Loucy (cell line): ENCODE measurements at regions not wholly inside any gene's neighbourhood (a gene's known extent, or its start where the extent isn't known, plus 50 kb on each side); places are given as distances from the start of the nearest gene placed in this dataset.

Source experiments
- H2AFZ ChIP-seq: fragments of 200-600 bp; sonication (generic); 2 replicates; pipeline ENCODE4 v1.6.0; 2016; ENCODE audit warnings: antibody characterized with exemption, mild to moderate bottlenecking, low read length, moderate library complexity
- H3F3A ChIP-seq: fragments of 200-600 bp; 2 replicates; pipeline ENCODE4 v1.6.0; 2016; ENCODE audit warnings: antibody characterized with exemption, low read depth, mild to moderate bottlenecking
- H3K27me3 ChIP-seq: fragments of 200-600 bp; sonication (generic); 2 replicates; pipeline ENCODE4 v1.6.1; 2014; ENCODE audit warnings: low read length, mild to moderate bottlenecking; ENCODE audit not compliant: insufficient read depth, poor library complexity, severe bottlenecking
- H3K36me3 ChIP-seq: fragments of 200-600 bp; sonication (generic); 2 replicates; pipeline ENCODE4 v1.6.1; 2016; ENCODE audit warnings: low read length; ENCODE audit not compliant: insufficient read depth
- H3K4me1 ChIP-seq: fragments of 200-600 bp; sonication (generic); 2 replicates; pipeline ENCODE4 v1.5.1; 2014; ENCODE audit warnings: low read length, mild to moderate bottlenecking; ENCODE audit not compliant: insufficient read depth, poor library complexity, severe bottlenecking
- H3K4me2 ChIP-seq: fragments of 200-600 bp; sonication (generic); 2 replicates; pipeline ENCODE4 v1.6.0; 2014; ENCODE audit warnings: antibody characterized with exemption, low read length, low read depth, mild to moderate bottlenecking; ENCODE audit not compliant: poor library complexity, severe bottlenecking
- H3K4me3 ChIP-seq: fragments of 200-600 bp; sonication (generic); 2 replicates; pipeline ENCODE4 v1.5.1; 2014; ENCODE audit warnings: low read length, mild to moderate bottlenecking, mixed read lengths; ENCODE audit not compliant: poor library complexity, severe bottlenecking
- H3K79me2 ChIP-seq: fragments of 200-600 bp; sonication (generic); 2 replicates; pipeline ENCODE4 v1.6.1; 2014; ENCODE audit warnings: low read length; ENCODE audit not compliant: insufficient read depth
- H3K9ac ChIP-seq: fragments of 200-600 bp; sonication (generic); 2 replicates; pipeline ENCODE4 v1.6.0; 2014; ENCODE audit warnings: mild to moderate bottlenecking, low read depth, low read length, moderate library complexity; ENCODE audit not compliant: poor library complexity, severe bottlenecking
- H3K9me2 ChIP-seq: fragments of 200-600 bp; sonication (generic); replicated peaks from 2 replicates; pipeline ENCODE4 v1.6.1; 2016; ENCODE audit warnings: low read depth, low read length, mixed read lengths
- H3K9me3 ChIP-seq: fragments of 200-600 bp; sonication (generic); 2 replicates; pipeline ENCODE4 v1.6.1; 2014; ENCODE audit warnings: mild to moderate bottlenecking, antibody characterized with exemption, low read length, low read depth; ENCODE audit not compliant: insufficient read depth
- H4K20me1 ChIP-seq: fragments of 200-600 bp; sonication (generic); 2 replicates; pipeline ENCODE4 v1.6.0; 2014; ENCODE audit warnings: antibody characterized with exemption, low read length, mild to moderate bottlenecking; ENCODE audit not compliant: insufficient read depth, poor library complexity, severe bottlenecking
- CTCF ChIP-seq: fragments of 200-600 bp; sonication (generic); conservative IDR thresholded peaks from 2 replicates; pipeline ENCODE4 v1.5.1; 2014; ENCODE audit warnings: mild to moderate bottlenecking, antibody characterized with exemption, low read length
- EZH2phosphoT487 ChIP-seq: fragments of 200-600 bp; IDR thresholded peaks from 2 replicates; pipeline ENCODE4 v1.6.1; 2018; ENCODE audit warnings: antibody characterized with exemption, mild to moderate bottlenecking, moderate library complexity, borderline replicate concordance

DNA sequence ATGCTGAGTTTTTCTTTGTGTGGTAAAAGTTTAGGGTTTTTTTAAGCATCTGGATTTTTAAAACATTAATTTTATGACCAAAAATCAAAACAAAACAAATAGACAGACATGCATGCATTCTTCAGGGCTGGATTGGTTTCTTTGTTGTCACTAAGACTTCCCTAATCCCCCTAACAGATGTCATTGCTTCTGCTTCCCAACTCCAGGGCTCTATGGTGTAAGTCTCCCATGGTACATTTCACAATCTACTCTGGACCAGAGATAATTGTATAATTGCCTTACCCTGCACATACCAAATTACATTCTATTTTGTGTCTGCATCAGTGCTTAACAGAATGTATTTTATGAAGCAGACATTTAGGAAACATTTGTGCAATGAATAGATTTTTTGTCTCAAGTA lies 529.1 kb upstream of the SMIM31 start:
- Histone ChIP-seq H3K9ac (no peak overlapping the region), H4K20me1 (no peaks in the 10 kb centered on the region), H3K4me3 (no peak overlapping the region), H3K4me2 (no peak overlapping the region), H2AFZ (no peak overlapping the region), H3K79me2 (no peaks in the 10 kb centered on the region), H3K27me3 (no peaks in the 10 kb centered on the region), H3F3A (no peaks in the 10 kb centered on the region), H3K4me1 (no peaks in the 10 kb centered on the region), H3K36me3 (no peaks in the 10 kb centered on the region), H3K9me3 (no peaks in the 10 kb centered on the region), H3K9me2 (no peaks in the 10 kb centered on the region)
- TF ChIP-seq EZH2phosphoT487 = no peak
- no peak for TF ChIP-seq CTCF

- Histone ChIP-seq H3K36me3 (no peaks in the 10 kb centered on the region), H3K9me2 (no peaks in the 10 kb centered on the region), H3K27me3 (no peaks in the 10 kb centered on the region), H3K4me3 (no peak overlapping the region), H3K79me2 (no peaks in the 10 kb centered on the region), H3K4me1 (no peaks in the 10 kb centered on the region), H2AFZ (no peak overlapping the region), H3F3A (no peaks in the 10 kb centered on the region), H4K20me1 (no peaks in the 10 kb centered on the region), H3K4me2 (no peak overlapping the region), H3K9ac (no peak overlapping the region), H3K9me3 (no peaks in the 10 kb centered on the region)
- no peak for TF ChIP-seq CTCF
- no peak for TF ChIP-seq EZH2phosphoT487
These were observed 524.7 kb upstream of the SMIM31 start for GRCh38 chr4:164229255-164229654.

GRCh38 chr4:164239433-164239832 lies 514.5 kb upstream of the SMIM31 start:
- TF ChIP-seq CTCF = no peak
- TF ChIP-seq EZH2phosphoT487 = no peak
- H3K9ac ChIP-seq = no peak overlapping the region
- H3K4me1 ChIP-seq = no peaks in the 10 kb centered on the region
- no peaks in the 10 kb centered on the region for H3K9me3 ChIP-seq
- no peaks in the 10 kb centered on the region for H3K36me3 ChIP-seq
- H2AFZ ChIP-seq = no peak overlapping the region
- H3F3A ChIP-seq = no peaks in the 10 kb centered on the region
- H3K4me2 ChIP-seq = no peak overlapping the region
- H4K20me1 ChIP-seq = no peaks in the 10 kb centered on the region
- H3K9me2 ChIP-seq = no peaks in the 10 kb centered on the region
- H3K79me2 ChIP-seq = no peaks in the 10 kb centered on the region
- no peak overlapping the region for H3K4me3 ChIP-seq
- H3K27me3 ChIP-seq = no peaks in the 10 kb centered on the region
